Dermis microvascular lymphatic vessel endothelial cell (primary cell): ENCODE measurements at regions not wholly inside any gene's neighbourhood (a gene's known extent, or its start where the extent isn't known, plus 50 kb on each side); places are given as distances from the start of the nearest gene placed in this dataset.
"Not testable (repeated sequence)": the region's sequence is repeated elsewhere in the genome, so short reads cannot be mapped to it uniquely, and the experiment has no call there.

Experiments used
- DNase-seq, 2 donors: peaks; one replicate each; pipeline versions ENCODE4 v3.0.0 to v3.0.0-alpha.2; 2010; ENCODE audit warnings: low read depth in 2 of 2

DNA sequence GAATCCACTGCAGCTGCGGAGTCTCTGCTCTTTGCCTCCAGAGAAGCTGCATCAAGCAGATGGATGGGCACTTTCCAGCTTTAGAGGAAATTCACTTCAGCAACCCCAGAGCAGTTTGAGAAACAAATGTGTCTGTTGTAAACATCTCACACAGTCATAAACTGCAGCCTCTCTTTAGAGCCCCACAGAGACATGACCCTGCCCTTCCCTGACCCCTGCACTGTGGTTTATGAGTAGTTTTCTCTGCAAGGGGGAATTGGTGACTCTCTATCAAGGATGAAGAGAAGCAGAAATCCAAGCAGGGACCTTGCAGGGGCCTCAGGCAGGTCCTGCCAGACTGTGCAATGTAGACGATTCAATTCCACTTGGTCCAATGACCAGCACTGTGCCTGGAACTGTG lies 160.2 kb downstream of the SH2D4B start:
- DNase-seq, result no peak

DNA sequence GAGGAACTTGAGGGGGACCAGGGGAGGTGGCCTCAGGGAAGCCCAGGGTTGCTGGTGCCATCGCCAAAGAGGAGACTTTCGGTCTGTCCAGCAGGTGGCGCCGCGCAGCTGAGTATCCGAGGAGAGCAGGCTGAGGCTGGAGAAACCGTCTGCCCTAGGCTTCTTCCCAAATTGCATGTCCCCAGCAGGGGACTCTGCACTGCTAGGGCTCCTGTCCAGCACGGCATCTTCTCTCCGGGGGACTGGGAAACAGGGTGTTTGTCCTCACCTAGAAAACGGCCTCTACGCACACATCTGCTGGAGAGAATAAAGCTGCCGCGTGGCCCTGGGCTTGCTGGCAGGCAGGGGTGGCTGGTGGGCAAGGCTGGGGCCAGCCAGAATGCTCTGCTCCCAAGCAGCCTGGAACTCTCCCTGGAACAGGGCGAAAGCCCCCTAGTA lies 161.9 kb downstream of the SH2D4B start:
- peak; percentile 20 to 54 for DNase-seq

DNA sequence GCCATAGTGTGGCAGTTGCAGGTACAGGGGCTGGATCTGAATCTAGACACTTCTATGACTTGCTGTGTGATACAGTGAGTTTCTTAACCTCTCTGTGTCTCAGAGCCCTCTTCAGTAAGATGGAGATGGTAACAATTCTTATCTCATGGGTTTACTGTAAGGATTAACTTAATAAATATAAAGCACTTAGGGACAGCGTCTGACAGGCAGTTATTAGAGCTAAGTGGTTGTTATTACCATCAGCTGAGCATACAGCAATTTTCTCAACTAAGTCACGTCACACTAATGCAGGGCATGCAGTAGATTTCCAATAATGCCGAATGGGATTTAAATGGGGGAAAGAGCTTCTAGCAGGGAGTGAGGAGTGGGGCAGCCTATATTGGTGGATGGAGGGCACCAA lies 162.6 kb downstream of the SH2D4B start:
- no peak for DNase-seq

DNA sequence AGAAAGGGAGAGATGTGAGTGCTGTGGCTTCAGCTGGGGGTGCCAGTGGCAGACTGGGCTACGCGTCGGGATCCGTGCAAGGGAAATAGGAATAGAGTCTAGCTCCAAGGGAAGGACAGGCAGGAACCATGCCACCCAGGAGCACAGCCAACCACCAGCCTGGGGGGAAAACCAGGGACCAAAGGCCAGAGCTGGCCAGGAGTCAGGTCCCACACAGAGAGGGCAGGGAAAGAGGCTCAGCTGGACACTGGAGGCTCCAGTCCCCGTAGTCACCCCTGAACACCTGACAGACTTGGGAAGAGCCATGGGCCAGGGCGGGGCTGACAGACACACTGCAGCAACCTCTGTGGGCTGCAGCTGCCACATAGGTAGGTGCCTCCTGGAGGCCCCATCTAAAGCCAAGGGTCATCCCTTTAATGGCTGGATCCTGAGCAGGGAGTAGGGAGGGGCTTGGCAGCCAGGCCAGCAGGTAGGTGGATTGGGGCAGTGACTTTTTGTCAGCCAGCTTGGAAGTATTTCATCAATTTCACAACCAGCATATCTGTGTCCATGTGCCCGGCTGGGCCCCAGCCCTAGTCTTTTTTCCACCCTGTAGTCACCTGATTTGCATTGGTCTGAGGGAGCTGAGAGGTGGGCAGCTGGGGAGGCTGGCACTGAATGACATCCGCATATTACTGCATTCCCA lies 163.2 kb downstream of the SH2D4B start:
- DNase-seq, result no peak

DNA sequence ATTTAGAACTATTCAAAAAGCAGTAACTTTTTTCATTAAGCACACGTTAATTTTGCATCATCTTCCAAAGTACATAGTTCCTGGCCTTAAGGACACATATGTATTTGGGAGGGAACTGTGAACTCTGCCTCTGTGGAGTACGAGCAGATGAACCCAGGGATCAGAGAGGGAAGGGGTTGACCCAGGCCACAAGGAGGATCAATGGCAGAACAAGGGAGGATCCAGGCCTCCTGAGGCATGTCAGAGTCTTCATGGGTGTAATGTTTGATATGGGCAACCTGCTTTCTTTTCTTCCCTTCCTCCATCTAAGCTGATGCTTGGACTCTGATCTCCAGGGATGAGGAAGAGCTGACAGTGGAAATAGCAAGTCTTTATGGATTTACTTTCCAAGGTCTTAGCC lies 164.0 kb downstream of the SH2D4B start:
- no peak for DNase-seq

DNA sequence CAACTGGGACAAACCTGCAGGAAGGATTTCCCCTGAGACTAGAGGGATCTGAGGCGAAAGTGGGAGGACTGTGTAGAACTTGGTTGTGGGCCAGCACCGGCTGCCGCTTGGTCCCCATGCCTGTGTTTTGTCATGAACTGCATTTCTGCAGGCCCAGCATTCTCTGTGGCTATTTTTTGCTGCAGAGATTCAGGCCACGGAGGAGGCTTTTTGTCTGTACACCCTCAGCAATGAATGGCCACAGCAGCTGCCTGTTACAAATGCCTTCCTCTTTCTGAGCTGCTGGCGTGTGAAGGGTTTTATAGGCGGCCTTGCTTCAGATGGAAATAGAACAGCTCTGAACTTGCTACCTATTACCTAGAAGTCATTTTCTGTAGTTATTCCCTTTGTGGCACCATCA lies 164.4 kb downstream of the SH2D4B start:
- no peak for DNase-seq

DNA sequence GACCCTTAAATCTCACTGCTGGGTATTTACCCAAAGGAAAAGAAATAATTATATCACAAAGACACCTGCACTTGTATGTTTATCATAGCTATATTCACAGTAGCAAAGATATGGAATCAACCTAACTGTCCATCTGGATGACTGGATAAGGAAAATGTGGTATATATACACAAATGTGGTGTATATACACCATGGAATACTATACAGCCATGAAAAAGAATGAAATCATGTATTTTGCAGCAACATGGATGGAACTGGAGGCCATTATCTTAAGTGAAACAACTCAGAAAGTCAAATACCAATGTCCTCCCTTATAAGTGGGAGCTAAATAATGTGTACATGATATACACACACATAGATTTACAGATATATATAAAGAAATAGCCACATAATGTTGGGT lies 168.2 kb downstream of the SH2D4B start:
- no peak for DNase-seq

DNA sequence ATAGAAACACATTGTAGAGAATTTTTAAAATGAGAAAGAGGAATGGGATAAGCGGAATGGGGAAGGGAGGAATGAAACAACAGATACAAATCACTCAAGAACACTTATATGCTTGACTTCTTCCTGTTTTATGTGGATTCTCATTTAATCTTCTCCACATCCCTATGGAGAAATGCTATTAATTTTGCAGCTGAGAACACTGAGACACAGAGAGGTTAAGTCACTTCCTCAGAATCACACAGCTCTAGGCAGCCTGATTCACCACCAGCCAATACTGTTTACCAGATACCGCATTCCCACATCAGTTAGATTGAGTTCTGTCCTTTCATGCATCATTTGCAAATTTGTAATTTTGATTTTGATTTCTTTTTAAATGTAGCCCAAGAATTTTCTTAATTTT lies 170.5 kb downstream of the SH2D4B start:
- DNase-seq, result no peak

DNA sequence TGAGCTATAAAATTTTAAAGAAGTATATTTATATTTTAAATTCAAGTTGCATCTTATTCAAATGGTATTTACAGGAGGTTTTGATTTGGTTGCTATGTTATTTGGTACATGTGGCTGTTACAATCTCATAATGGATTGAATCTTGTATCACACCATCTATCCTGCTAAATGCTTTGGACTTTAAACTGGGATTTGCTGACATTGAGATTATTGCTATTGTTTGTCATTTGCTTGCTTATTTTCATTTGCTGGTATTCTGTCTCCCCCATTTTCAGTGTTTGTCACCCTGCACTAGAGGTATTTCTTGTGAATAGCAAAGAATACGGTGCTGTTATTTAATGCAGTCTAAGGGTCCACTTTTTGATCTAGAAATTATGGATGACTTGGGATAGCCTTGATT lies 171.1 kb downstream of the SH2D4B start:
- no peak for DNase-seq

DNA sequence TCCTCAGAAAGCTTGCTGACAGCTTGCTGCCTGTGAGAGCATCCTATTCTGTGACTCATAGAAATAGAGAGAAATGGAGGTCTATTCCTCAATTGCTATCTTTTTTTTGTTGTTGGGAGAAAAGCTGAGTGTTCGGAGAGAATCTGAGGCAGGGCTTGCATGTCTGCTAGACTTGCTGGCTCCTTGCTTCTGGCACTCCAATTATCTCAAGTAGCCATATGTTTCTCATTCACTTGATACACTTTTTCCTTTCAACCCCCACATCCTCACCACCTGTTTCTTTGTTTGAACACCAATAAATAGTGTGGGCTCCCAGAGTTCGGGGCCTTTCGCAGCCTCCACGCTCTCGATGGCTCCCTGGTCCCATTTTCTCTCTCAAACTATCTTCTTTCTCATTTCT lies 172.2 kb downstream of the SH2D4B start:
- no peak for DNase-seq

DNA sequence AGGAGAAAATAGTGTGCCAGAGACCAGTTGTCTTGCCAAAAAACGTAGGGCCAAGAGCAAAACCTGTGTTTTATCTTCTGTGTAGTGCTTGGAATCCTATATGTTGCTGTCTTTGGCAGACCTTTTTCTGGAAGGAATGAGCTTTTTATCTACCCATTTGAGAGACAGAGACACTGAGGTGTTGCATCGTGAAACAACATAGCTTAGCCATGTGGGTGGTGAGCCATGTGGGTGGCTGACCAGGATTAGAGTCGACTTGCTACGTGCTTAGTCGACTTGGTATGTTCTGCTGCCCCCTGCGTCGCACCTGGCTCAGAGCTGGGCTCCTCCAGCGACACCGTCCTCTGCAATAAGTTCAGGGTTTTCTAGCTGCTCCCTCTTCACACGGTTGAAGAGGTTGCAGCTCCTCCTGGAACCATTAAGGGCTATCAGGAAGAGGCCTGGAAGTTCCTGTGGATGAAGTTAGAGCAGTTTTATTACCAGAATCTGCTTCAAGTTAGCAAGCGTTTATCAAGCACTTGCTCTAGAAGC lies 175.8 kb downstream of the SH2D4B start:
- no peak for DNase-seq

DNA sequence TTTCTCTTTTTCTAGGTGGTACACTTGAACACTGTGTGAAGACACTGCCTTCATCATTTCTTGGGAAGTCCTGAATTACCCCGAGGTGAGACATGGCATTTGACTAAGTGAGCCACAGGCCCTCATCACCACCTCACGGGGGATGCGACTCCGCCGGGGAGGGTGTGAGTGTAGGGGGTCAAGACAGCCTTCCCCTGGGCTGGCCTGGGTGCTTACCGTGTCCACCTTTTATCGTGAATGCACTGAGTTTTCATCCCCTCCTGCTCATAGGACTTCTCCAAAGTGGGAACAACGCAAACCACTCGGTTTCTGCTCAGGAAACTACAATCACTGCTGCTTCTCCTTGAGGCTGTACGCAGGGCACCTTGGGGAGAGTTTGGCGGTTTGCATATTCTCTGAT lies 176.9 kb downstream of the SH2D4B start:
- DNase-seq, result no peak

DNA sequence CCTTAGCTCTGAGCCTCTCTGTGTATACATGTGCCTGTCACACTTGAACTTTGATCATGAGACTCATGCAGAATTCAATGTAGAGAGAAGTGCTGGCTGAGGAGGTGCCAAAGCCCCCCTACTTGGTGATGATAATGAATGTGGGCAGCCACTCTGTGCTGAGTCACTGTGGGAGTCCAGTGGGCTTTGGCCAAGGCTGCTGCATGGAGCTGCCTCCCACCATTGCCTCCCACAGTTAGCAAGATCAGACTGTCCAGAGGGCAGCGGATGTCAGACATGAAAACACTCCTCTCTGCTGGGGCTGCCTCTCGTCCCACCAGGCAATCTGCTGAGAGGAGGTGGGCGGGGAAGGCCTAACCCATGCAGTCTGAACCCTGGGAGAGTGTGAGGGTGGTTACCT lies 180.3 kb downstream of the SH2D4B start:
- no peak for DNase-seq

DNA sequence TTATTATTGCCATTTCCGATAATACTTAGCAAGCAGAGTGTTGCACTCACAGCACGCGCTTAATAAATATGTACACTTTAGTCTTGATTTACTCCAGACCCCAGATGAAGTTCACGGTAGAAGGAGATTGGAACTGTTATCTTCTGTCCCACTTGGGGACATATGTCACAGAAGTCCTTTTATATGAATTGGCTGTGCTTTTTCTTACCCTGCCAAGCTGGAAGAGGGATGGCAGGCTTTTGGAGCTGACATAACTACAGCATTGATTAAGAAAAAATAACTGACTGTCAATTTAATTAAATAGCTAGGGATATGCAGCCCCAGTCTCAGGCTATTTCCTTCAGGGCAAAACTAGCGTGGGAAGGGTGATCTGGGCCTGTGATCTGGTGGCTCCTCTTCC lies 182.2 kb downstream of the SH2D4B start:
- no peak for DNase-seq

DNA sequence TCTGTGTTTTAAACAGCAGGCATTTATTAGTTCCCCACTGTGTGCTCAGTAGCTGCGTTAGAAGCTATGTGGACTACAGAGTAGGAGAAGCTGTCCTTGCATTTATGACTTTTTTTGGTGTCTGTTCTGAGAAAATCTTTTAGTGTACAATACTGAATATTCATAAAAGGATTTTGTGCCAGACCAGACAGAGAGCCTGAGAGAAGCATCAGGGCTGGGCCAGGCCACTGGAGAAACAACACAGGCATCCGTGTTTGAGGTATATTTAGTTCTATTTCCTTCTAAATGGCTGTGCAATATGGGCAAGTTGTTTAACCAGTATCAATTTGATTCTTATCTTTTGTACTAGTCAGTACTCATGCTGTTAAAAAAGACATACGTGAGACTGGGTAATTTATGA lies 182.8 kb downstream of the SH2D4B start:
- DNase-seq, result no peak

DNA sequence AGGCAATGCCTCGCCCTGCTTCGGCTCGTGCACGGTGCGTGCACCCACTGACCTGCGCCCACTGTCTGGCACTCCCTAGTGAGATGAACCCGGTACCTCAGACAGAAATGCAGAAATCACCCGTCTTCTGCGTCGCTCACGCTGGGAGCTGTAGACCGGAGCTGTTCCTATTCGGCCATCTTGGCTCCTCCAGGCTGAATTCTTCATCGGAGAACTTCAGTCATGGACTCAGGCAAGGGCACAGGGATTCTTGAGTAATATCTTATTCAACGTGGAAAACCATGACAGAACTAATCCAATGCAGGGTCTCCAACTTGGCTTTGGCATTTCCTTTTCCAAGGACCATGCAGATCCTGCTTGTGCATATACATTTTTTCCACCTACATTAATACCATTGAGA lies 190.7 kb downstream of the SH2D4B start:
- DNase-seq, result not testable (repeated sequence)

DNA sequence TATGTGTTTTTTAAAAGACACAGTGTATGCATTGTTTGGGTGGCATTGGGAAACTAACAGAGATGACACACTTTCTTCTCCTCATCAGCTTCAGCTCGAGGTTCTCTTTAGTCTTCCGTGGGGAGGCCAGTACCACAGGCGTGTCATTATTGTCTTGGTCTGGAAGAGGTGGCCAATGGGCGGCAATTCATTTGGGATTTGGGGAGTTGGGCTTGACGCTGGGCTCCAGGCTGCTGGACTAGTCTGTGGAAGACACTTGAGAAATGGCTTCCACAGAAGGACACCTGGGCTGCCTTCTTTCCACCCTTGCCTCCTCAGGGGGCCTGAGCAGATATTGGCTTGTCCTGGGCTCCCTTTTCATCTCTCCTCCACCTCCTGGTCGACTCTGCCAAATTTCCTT lies 192.2 kb downstream of the SH2D4B start:
- no peak for DNase-seq

DNA sequence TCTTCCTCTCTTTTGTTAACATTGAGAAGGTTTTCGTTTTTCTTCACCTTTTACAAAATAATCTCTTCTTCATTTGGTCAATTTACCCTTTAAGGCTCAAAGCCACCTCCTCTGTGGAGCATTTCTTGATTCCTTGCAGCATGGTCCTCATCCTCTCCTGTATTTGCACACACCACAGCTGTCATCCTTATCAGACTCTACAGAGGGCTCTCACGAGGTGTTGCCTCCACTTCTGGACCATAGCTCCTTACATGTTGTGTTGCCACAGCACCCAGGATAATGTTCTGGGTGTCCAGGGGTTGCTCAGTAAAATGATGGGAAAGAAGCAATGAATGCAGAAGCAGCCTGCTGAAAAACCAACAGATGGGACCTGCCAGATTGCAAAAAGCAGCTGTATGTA lies 192.8 kb downstream of the SH2D4B start:
- no peak for DNase-seq

DNA sequence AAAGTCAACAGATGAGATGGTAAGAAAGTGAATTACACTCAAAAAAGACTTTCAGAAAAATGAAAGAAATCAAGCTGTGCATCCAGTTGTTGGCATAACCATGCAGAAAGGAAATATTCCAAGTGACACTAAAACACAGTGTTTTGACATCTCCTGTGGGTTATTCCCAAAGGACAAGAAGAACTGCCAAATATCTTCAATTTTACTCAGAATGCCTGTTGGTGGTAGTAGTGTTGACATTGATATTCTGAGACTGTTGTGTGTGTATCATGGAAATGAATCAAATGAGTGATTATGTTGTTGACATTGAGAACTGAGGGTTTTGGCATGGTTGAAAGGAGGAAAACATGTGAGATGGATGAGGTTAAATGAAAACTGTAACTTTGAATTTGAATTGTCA lies 196.9 kb downstream of the SH2D4B start:
- DNase-seq, result no peak

DNA sequence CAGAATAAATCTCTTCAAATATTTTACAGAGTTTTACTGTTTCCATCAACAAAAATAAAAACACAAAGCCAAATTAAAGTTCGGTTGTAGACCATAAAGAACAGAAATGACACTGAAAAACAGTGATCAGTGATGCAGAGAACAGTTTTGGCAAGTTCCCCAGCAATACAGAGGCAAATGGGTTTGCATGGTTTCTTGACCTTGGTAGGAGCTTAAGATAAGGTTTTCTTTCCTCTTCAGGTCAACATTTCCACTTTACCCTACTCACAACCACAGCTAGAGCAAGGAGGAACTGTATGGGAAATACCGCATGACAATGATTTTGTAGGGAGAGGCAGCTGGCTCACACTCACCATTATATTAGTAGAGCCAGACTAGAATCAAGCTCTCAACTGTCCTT lies 199.5 kb downstream of the SH2D4B start:
- DNase-seq, result no peak

DNA sequence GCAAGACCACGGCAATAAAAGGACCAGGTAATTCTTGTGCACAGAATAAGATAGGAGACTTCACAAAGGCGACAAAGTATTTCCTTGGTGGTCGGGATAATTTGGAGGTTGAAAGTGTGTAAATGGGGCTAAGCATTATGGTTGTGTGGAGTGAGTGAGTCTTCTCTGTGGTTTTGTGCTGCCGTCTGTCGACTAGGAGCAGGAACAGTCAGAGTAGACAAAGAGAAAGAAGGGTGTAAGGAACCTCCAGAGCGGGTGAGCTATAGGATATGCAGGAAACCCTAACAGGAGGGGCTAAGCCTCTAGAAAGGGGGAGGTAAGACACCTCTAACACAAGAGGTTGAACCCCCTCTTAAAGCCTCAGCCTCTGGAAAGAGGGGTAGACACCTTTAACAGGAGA lies 201.6 kb downstream of the SH2D4B start:
- DNase-seq, result no peak

DNA sequence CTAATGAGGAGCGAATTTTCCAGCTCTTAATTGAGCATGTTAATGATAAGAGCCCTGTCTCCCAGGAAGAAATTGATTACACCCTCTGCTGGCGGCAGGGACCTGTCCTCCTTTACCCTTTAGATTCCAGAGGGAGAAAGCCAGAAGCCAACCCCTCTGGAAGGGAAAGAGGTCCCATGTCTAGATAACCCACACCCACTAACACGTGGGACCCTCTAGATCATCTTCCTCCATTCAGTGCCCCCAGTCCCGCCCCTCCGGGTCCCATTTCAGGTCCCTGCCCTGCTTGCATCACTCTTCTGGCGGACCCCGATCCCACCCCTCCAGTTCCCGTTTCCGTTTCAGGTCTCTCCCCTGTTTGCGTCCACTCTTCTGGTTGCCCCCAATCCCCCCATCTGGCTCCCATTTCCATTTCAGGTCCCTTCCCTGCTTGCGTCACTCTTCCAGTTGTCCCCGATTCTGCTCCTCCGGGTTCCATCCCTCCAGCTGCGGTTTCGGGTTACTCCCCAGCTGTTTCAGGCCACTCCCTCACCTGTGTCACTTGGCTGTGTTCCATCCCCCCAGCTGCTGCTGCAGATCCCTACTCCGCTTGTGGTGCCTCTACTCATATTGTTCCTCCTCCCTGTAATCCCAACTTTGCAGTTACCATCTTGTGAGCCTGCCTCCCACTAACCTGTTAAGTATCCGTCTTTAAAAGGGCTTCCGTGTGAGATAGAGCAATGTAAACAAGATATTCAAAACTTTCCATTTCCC lies 202.4 kb downstream of the SH2D4B start:
- DNase-seq, result no peak

DNA sequence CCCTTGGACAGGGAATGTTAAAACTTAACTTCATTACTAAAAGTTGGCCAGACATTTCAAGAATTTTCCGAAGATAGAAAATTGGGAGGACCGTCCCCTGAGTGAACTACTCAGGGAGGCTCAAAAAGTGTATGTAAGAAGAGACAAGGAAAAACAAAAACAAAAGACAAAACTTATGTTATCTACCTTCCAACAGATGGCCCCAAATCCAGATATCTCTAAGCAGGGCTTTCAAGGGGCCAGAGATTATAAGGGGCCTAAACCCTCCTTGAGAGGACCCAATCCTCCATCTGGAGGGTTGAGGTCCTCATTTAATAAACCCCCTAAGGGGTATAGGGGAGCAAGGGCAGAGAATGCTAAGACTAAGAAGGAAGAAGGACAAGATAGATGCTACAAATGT lies 203.6 kb downstream of the SH2D4B start:
- no peak for DNase-seq
